PC-3 (cell line): ENCODE measurements at regions not wholly inside any gene's neighbourhood (a gene's known extent, or its start where the extent isn't known, plus 50 kb on each side); places are given as distances from the start of the nearest gene placed in this dataset.

Experiments used
- ATAC-seq: fragments of 200-7000 bp; cut with Tn5 transposase; 2 replicates; pipeline ENCODE4 v1.9.1; 2020; ENCODE audit warnings: mild to moderate bottlenecking, moderate library complexity
- BruUV-seq: library from RNA; stranded (reverse); fragments of 400-500 nt; replicated peaks from 2 replicates; lab custom pipeline; 2021; lab: Mats Ljungman, UMichigan
- CTCF ChIA-PET: fragments of 300-600 bp; sonication (Branson Sonifier 250); formaldehyde crosslinking; loops from one replicate; lab custom pipeline; 2022; ENCODE audit warnings: antibody characterized with exemption; lab: Charles Lee
- POLR2A ChIA-PET: fragments of 300-600 bp; sonication (Branson Sonifier 250); formaldehyde crosslinking; loops from one replicate; lab custom pipeline; 2022; ENCODE audit warnings: antibody characterized with exemption; ENCODE audit not compliant: unreplicated experiment; lab: Charles Lee
- DNase-seq: peaks from one replicate; pipeline ENCODE4 v3.0.0-alpha.2; 2015
- H2AFZ ChIP-seq: fragments of 300-600 bp; sonication (generic); 2 replicates; pipeline ENCODE4 v1.6.0; 2016; ENCODE audit warnings: antibody characterized with exemption, low read length
- H3F3A ChIP-seq: fragments of 300-600 bp; sonication (generic); one replicate; pipeline ENCODE4 v1.6.0; 2017; ENCODE audit warnings: antibody characterized with exemption, low read length, control low read depth, mild to moderate bottlenecking; ENCODE audit not compliant: unreplicated experiment
- H3K27ac ChIP-seq: fragments of 300-600 bp; sonication (generic); 2 replicates; pipeline ENCODE4 v1.5.1; 2016; ENCODE audit warnings: mild to moderate bottlenecking, low read length
- H3K27me3 ChIP-seq: fragments of 300-600 bp; sonication (generic); 2 replicates; pipeline ENCODE4 v1.6.1; 2016; ENCODE audit warnings: low read length, mixed read lengths
- H3K36me3 ChIP-seq: fragments of 300-600 bp; sonication (generic); 2 replicates; pipeline ENCODE4 v1.6.1; 2016; ENCODE audit warnings: low read depth, mixed run types, low read length, mixed read lengths
- H3K4me1 ChIP-seq: fragments of 300-600 bp; sonication (generic); 2 replicates; pipeline ENCODE4 v1.5.1; 2016; ENCODE audit warnings: low read length; ENCODE audit not compliant: insufficient read depth
- H3K4me2 ChIP-seq: fragments of 300-600 bp; sonication (generic); 2 replicates; pipeline ENCODE4 v1.6.0; 2016; ENCODE audit warnings: low read length
- H3K4me3 ChIP-seq: fragments of 300-600 bp; sonication (generic); 2 replicates; pipeline ENCODE4 v1.5.1; 2016; ENCODE audit warnings: mild to moderate bottlenecking, low read length, mixed read lengths
- H3K79me2 ChIP-seq: fragments of 300-600 bp; sonication (generic); 2 replicates; pipeline ENCODE4 v1.6.1; 2017; ENCODE audit warnings: low read length, mixed read lengths
- H3K9ac ChIP-seq: fragments of 300-600 bp; sonication (generic); 2 replicates; pipeline ENCODE4 v1.6.0; 2016; ENCODE audit warnings: mild to moderate bottlenecking, low read length
- H3K9me2 ChIP-seq: fragments of 300-600 bp; sonication (generic); replicated peaks from 2 replicates; pipeline ENCODE4 v1.6.1; 2016; ENCODE audit warnings: mixed run types, low read length, mixed read lengths
- H3K9me3 ChIP-seq: fragments of 300-600 bp; sonication (generic); 2 replicates; pipeline ENCODE4 v1.6.1; 2016; ENCODE audit warnings: low read length, mixed read lengths
- H4K20me1 ChIP-seq: fragments of 300-600 bp; sonication (generic); 2 replicates; pipeline ENCODE4 v1.6.1; 2016; ENCODE audit warnings: low read length, mixed read lengths
- CTCF ChIP-seq: fragments of 300-600 bp; sonication (generic); conservative IDR thresholded peaks from 2 replicates; pipeline ENCODE4 v1.5.1; 2017; ENCODE audit warnings: antibody characterized with exemption, low read depth, mild to moderate bottlenecking, low read length
- EZH2 ChIP-seq: fragments of 300-600 bp; sonication (generic); IDR thresholded peaks from one replicate; pipeline ENCODE4 v1.6.1; 2017; ENCODE audit warnings: antibody characterized with exemption, mild to moderate bottlenecking, low read length; ENCODE audit not compliant: unreplicated experiment
- EZH2phosphoT487 ChIP-seq: fragments of 300-600 bp; sonication (generic); IDR thresholded peaks from 2 replicates; pipeline ENCODE4 v1.6.1; 2018; ENCODE audit warnings: mild to moderate bottlenecking, antibody characterized with exemption, low read length, borderline replicate concordance
- intact Hi-C: fragments of 100-400 bp; cut with micrococcal nuclease; formaldehyde crosslinking; loops from 2 replicates; pipeline ENCODE4 v1.9.0; 2023

- Histone ChIP-seq H3K9ac (no peak overlapping the region), H3K9me2 (no peaks in the 10 kb centered on the region), H3K36me3 (no peaks in the 10 kb centered on the region), H2AFZ (no peak overlapping the region), H3K4me2 (no peak overlapping the region), H3K4me1 (no peaks in the 10 kb centered on the region), H3K79me2 (no peaks in the 10 kb centered on the region), H3K27me3 (peaks cover 5% of the 10 kb centered on the region; the same call in 1 of the 2 replicates), H3K27ac (no peak overlapping the region), H3F3A (no peaks in the 10 kb centered on the region), H3K9me3 (no peaks in the 10 kb centered on the region), H3K4me3 (no peak overlapping the region), H4K20me1 (no peaks in the 10 kb centered on the region)
- intact Hi-C loops, result no loop called here
- POLR2A ChIA-PET, result no interaction called here
- DNase-seq (no peak), ATAC-seq (no peak)
- TF ChIP-seq CTCF (no peak), EZH2 (no peak), EZH2phosphoT487 (no peak)
- CTCF ChIA-PET, result no interaction called here
- BruUV-seq, result no TSS peak
These were observed 355.9 kb upstream of the PITX2 start for GRCh38 chr4:110978761-110979160.

GRCh38 chr4:110982486-110982885 lies 359.6 kb upstream of the PITX2 start:
- Histone ChIP-seq H3K9me3 (no peaks in the 10 kb centered on the region), H4K20me1 (no peaks in the 10 kb centered on the region), H3K27ac (no peak overlapping the region), H2AFZ (no peak overlapping the region), H3K27me3 (peaks cover 20% of the 10 kb centered on the region), H3F3A (no peaks in the 10 kb centered on the region), H3K9me2 (no peaks in the 10 kb centered on the region), H3K4me3 (no peak overlapping the region), H3K36me3 (no peaks in the 10 kb centered on the region), H3K79me2 (no peaks in the 10 kb centered on the region), H3K4me2 (no peak overlapping the region), H3K4me1 (no peaks in the 10 kb centered on the region), H3K9ac (no peak overlapping the region)
- no peak for DNase-seq
- ATAC-seq, result no peak
- ChIA-PET CTCF (no interaction called here), POLR2A (no interaction called here)
- TF ChIP-seq EZH2phosphoT487 (no peak), EZH2 (no peak), CTCF (no peak)
- no TSS peak for BruUV-seq
- intact Hi-C loops, result no loop called here

GRCh38 chr4:110988722-110989121 lies 365.8 kb upstream of the PITX2 start:
- CTCF ChIA-PET, result no interaction called here
- intact Hi-C loops, result no loop called here
- POLR2A ChIA-PET, result no interaction called here

More at GRCh38 chr4:110988722-110989121, 365.8 kb upstream of the PITX2 start:
- H3K27me3 ChIP-seq, result peaks cover 32% of the 10 kb centered on the region
- no peak overlapping the region for H2AFZ ChIP-seq
- no peaks in the 10 kb centered on the region for H3K4me1 ChIP-seq
- BruUV-seq, result no TSS peak
- no peaks in the 10 kb centered on the region for H3K36me3 ChIP-seq
- H3K4me3 ChIP-seq, result no peak overlapping the region
- no peaks in the 10 kb centered on the region for H3K9me3 ChIP-seq
- H4K20me1 ChIP-seq, result no peaks in the 10 kb centered on the region
- H3K9ac ChIP-seq, result no peak overlapping the region
- H3K27ac ChIP-seq, result no peak overlapping the region
- H3K9me2 ChIP-seq, result no peaks in the 10 kb centered on the region
- H3K79me2 ChIP-seq, result no peaks in the 10 kb centered on the region
- DNase-seq, result no peak
- no peak for ATAC-seq
- H3K4me2 ChIP-seq, result no peak overlapping the region
- TF ChIP-seq CTCF (no peak), EZH2 (no peak), EZH2phosphoT487 (no peak)
- no peaks in the 10 kb centered on the region for H3F3A ChIP-seq
